Adrenal gland (tissue), 9 donors: ENCODE measurements at regions not wholly inside any gene's neighbourhood (a gene's known extent, or its start where the extent isn't known, plus 50 kb on each side); places are given as distances from the start of the nearest gene placed in this dataset.

Source experiments
- DNase-seq, 7 donors: peaks; one replicate each; pipeline ENCODE4 v3.0.0-alpha.2; 2019 to 2020
- H3K27ac ChIP-seq, 5 donors: fragments of 200-600 bp; sonication (generic) in 4 of 5; 1 replicate in 3 of 5; 2 replicates in 2 of 5; pipeline versions ENCODE4 v1.5.1 to v1.8.0; 2016 to 2020; ENCODE audit warnings: mild to moderate bottlenecking in 1 of 5
- H3K27me3 ChIP-seq: fragments of 200-600 bp; 2 replicates; pipeline ENCODE4 v1.8.0; 2021
- H3K36me3 ChIP-seq, 2 donors: fragments of 200-600 bp; replicated peaks in 1 of 2; 1 replicate in 1 of 2; 2 replicates in 1 of 2; pipeline versions ENCODE4 v1.5.1 to v1.8.0; 2018 to 2022
- H3K4me1 ChIP-seq, 2 donors: fragments of 200-600 bp; replicated peaks in 1 of 2; 1 replicate in 1 of 2; 2 replicates in 1 of 2; pipeline versions ENCODE4 v1.5.1 to v1.8.0; 2018 to 2021
- H3K4me3 ChIP-seq, 4 donors: fragments of 200-600 bp; sonication (generic) in 3 of 4; one replicate each; pipeline ENCODE4 v1.5.1; 2016 to 2018
- H3K9me3 ChIP-seq, 3 donors: fragments of 200-600 bp; sonication (generic) in 1 of 3; replicated peaks in 1 of 3; 1 replicate in 2 of 3; 2 replicates in 1 of 3; pipeline versions ENCODE4 v1.5.1 to v1.8.0; 2016 to 2021
- CTCF ChIP-seq, 6 experiments: fragments of 450-650 bp in 4 of 6; fragments of 200-600 bp in 2 of 6; sonication (generic) in 1 of 6; IDR thresholded peaks; 1 replicate in 5 of 6; 2 replicates in 1 of 6; pipeline versions ENCODE4 v1.5.1 to v1.8.0; 2016 to 2021; ENCODE audit warnings: antibody characterized with exemption in 6 of 6, mild to moderate bottlenecking in 2 of 6, moderate library complexity in 1 of 6
- POLR2A ChIP-seq, 2 donors: fragments of 450-650 bp; IDR thresholded peaks; one replicate each; pipeline ENCODE4 v1.6.1; 2017; ENCODE audit warnings: antibody characterized with exemption in 2 of 2, mild to moderate bottlenecking in 2 of 2, moderate library complexity in 1 of 2
- WGBS, 4 donors: extraction: QIAGEN DNeasy Blood & Tissue Kit in 2 of 4; methylation state at CpG; one replicate each; pipeline versions ENCODE4 v1.1.5 to v1.1.7; 2013 to 2017; 5-methylcytosine and 5-hydroxymethylcytosine counted together
- intact Hi-C, 2 donors: fragments of 100-400 bp; cut with DNase I; formaldehyde crosslinking; loops; one replicate each; pipeline versions ENCODE4 v1.14.1 to v1.15.0; 2022 to 2023
- donor health status: healthy with polysubstance abuse.
- donor health status: Bipolar disorder and iron deficiency.
- donor health status: DM: yes; HTN: yes; CAD: no.
- donor health status: DM: no; HTN: no; CAD: no.
- donor health status: DM: no; HTN: no; CAD: no.

GRCh38 chr2:156221703-156222102 lies 110.8 kb downstream of the NR4A2 start:
- no peak for DNase-seq
- no peak for TF ChIP-seq CTCF (IDR thresholded peaks at IDR 0.05)
- no peak for TF ChIP-seq POLR2A (IDR thresholded peaks at IDR 0.05)
- H3K27ac ChIP-seq = no peak overlapping the region
- 65 to 80% (median 75%) methylated on average over 2 of the region's 2 CpGs for WGBS, 4 donors
- no peak overlapping the region for H3K4me3 ChIP-seq
- intact Hi-C loops = no loop called here
- H3K9me3 ChIP-seq = no peaks in the 10 kb centered on the region
- no peaks in the 10 kb centered on the region for H3K27me3 ChIP-seq
- H3K4me1 ChIP-seq = no peaks in the 10 kb centered on the region
- H3K36me3 ChIP-seq = no peaks in the 10 kb centered on the region

- no peaks in the 10 kb centered on the region for H3K9me3 ChIP-seq
- intact Hi-C loops = no loop called here
- no peak for DNase-seq
- H3K27ac ChIP-seq = no peak overlapping the region
- H3K36me3 ChIP-seq = no peaks in the 10 kb centered on the region
- H3K4me3 ChIP-seq = no peak overlapping the region
- H3K4me1 ChIP-seq = no peaks in the 10 kb centered on the region
- H3K27me3 ChIP-seq = no peaks in the 10 kb centered on the region
- WGBS, 4 donors = 66 to 76% (median 70%) methylated on average over 4 of the region's 4 CpGs
- no peak for TF ChIP-seq CTCF (IDR thresholded peaks at IDR 0.05)
- TF ChIP-seq POLR2A (IDR thresholded peaks at IDR 0.05) = no peak
Measured at GRCh38 chr2:156219491-156220100, 112.9 kb downstream of the NR4A2 start.

GRCh38 chr2:156215656-156216055 lies 116.9 kb downstream of the NR4A2 start:
- Histone ChIP-seq H3K36me3 (no peaks in the 10 kb centered on the region), H3K27ac (no peak overlapping the region), H3K9me3 (no peaks in the 10 kb centered on the region), H3K4me1 (no peaks in the 10 kb centered on the region), H3K27me3 (no peaks in the 10 kb centered on the region), H3K4me3 (no peak overlapping the region)
- TF ChIP-seq POLR2A (IDR thresholded peaks at IDR 0.05) (no peak), CTCF (IDR thresholded peaks at IDR 0.05) (no peak)
- intact Hi-C loops = no loop called here
- 48 to 53% (median 51%) methylated on average over 2 of the region's 2 CpGs for WGBS, 4 donors
- DNase-seq = no peak

- no peak for TF ChIP-seq POLR2A (IDR thresholded peaks at IDR 0.05)
- TF ChIP-seq CTCF (IDR thresholded peaks at IDR 0.05) = no peak
- intact Hi-C loops = no loop called here
- no peak for DNase-seq
- no peak overlapping the region for H3K4me3 ChIP-seq
- no peaks in the 10 kb centered on the region for H3K9me3 ChIP-seq
- H3K4me1 ChIP-seq = no peaks in the 10 kb centered on the region
- no peaks in the 10 kb centered on the region for H3K36me3 ChIP-seq
- H3K27ac ChIP-seq = no peak overlapping the region
- no peaks in the 10 kb centered on the region for H3K27me3 ChIP-seq
Measured at GRCh38 chr2:156211318-156211717, 121.2 kb downstream of the NR4A2 start.
